ENCODE measurements at regions not wholly inside any gene's neighbourhood (a gene's known extent, or its start where the extent isn't known, plus 50 kb on each side); places are given as distances from the start of the nearest gene placed in this dataset.

- no peak for DNase-seq (ENCODE audit: insufficient read length, low spot score, missing footprints)
- H3K4me2 ChIP-seq (ENCODE audit: insufficient read depth, low read length): no peak overlapping the region
- H3K4me1 ChIP-seq (ENCODE audit: insufficient read depth, low read length): no peaks in the 10 kb centered on the region
- TF ChIP-seq, protein P1, sequence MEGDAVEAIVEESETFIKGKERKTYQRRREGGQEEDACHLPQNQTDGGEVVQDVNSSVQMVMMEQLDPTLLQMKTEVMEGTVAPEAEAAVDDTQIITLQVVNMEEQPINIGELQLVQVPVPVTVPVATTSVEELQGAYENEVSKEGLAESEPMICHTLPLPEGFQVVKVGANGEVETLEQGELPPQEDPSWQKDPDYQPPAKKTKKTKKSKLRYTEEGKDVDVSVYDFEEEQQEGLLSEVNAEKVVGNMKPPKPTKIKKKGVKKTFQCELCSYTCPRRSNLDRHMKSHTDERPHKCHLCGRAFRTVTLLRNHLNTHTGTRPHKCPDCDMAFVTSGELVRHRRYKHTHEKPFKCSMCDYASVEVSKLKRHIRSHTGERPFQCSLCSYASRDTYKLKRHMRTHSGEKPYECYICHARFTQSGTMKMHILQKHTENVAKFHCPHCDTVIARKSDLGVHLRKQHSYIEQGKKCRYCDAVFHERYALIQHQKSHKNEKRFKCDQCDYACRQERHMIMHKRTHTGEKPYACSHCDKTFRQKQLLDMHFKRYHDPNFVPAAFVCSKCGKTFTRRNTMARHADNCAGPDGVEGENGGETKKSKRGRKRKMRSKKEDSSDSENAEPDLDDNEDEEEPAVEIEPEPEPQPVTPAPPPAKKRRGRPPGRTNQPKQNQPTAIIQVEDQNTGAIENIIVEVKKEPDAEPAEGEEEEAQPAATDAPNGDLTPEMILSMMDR (IDR thresholded peaks at IDR 0.05; ENCODE audit: extremely low read depth, low read depth, low read length): no peak
- H3K27ac ChIP-seq (ENCODE audit: low read depth, low read length): no peak overlapping the region
- H3K79me2 ChIP-seq (ENCODE audit: insufficient read depth, low read length): no peaks in the 10 kb centered on the region
- no peaks in the 10 kb centered on the region for H3K9me3 ChIP-seq (ENCODE audit: low read depth, low read length)
- no peaks in the 10 kb centered on the region for H3K36me3 ChIP-seq (ENCODE audit: insufficient read depth, low read length)
- H3K4me3 ChIP-seq (ENCODE audit: insufficient read depth, low read length): no peak overlapping the region
- no peaks in the 10 kb centered on the region for H3K27me3 ChIP-seq (ENCODE audit: insufficient read depth, low read length)
- H4K20me1 ChIP-seq (ENCODE audit: insufficient read depth, low read length): no peaks in the 10 kb centered on the region
- no peak overlapping the region for H2AFZ ChIP-seq (ENCODE audit: low read length)
Observed at GRCh38 chr4:97479388-97479787, 663.9 kb downstream of the STPG2 start.

GRCh38 chr4:97491856-97492255 lies 651.4 kb downstream of the STPG2 start:
- H4K20me1 ChIP-seq (ENCODE audit: insufficient read depth, low read length): no peaks in the 10 kb centered on the region
- no peaks in the 10 kb centered on the region for H3K4me1 ChIP-seq (ENCODE audit: insufficient read depth, low read length)
- no peak for DNase-seq (ENCODE audit: insufficient read length, low spot score, missing footprints)
- H3K4me2 ChIP-seq (ENCODE audit: insufficient read depth, low read length): no peak overlapping the region
- H3K27me3 ChIP-seq (ENCODE audit: insufficient read depth, low read length): no peaks in the 10 kb centered on the region
- H3K79me2 ChIP-seq (ENCODE audit: insufficient read depth, low read length): no peaks in the 10 kb centered on the region
- TF ChIP-seq, protein P1 (IDR thresholded peaks at IDR 0.05; ENCODE audit: extremely low read depth, low read depth, low read length): no peak
- H3K9me3 ChIP-seq (ENCODE audit: low read depth, low read length): no peaks in the 10 kb centered on the region
- no peak overlapping the region for H2AFZ ChIP-seq (ENCODE audit: low read length)
- H3K4me3 ChIP-seq (ENCODE audit: insufficient read depth, low read length): no peak overlapping the region
- no peaks in the 10 kb centered on the region for H3K36me3 ChIP-seq (ENCODE audit: insufficient read depth, low read length)
- H3K27ac ChIP-seq (ENCODE audit: low read depth, low read length): no peak overlapping the region

DNA sequence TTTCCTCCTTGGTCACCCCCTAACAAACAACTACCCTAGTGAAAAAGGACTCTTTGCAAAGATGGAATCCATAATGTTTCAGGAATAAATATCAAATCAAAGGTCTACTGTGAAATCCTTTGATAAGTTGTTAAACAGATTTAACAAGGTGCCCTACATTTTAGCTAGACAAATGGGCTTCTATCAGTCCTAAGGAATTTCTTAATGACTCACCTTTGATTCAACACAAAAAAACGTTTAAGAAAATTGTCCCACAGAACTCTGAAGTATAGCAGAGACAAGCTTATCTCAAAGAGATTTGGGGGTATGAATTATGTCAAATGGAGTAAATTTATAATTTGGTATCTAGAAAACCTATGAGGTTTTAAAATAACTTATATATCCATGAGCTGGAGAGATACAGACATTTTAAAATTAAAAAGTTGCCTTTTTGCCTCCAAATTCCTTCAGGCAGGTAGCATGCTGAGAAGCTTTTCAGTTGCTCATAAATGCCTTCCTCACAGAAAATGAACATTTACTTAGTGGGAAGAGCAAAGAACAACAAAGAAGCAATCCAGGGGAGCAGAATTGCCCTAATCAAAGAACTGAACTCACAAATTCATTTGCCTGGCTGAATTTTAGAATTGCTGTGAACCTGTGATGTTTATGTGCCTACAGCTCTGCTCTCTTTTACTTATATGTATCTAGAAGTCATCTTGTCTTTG lies 649.3 kb downstream of the STPG2 start:
- TF ChIP-seq, protein P1 (IDR thresholded peaks at IDR 0.05; ENCODE audit: extremely low read depth, low read depth, low read length): no peak
- H2AFZ ChIP-seq (ENCODE audit: low read length): no peak overlapping the region
- DNase-seq (ENCODE audit: insufficient read length, low spot score, missing footprints): no peak
- H3K79me2 ChIP-seq (ENCODE audit: insufficient read depth, low read length): no peaks in the 10 kb centered on the region
- no peaks in the 10 kb centered on the region for H3K27me3 ChIP-seq (ENCODE audit: insufficient read depth, low read length)
- H3K9me3 ChIP-seq (ENCODE audit: low read depth, low read length): no peaks in the 10 kb centered on the region
- H3K4me2 ChIP-seq (ENCODE audit: insufficient read depth, low read length): no peak overlapping the region
- no peaks in the 10 kb centered on the region for H3K4me1 ChIP-seq (ENCODE audit: insufficient read depth, low read length)
- H3K27ac ChIP-seq (ENCODE audit: low read depth, low read length): no peak overlapping the region
- H4K20me1 ChIP-seq (ENCODE audit: insufficient read depth, low read length): no peaks in the 10 kb centered on the region
- H3K4me3 ChIP-seq (ENCODE audit: insufficient read depth, low read length): no peak overlapping the region
- no peaks in the 10 kb centered on the region for H3K36me3 ChIP-seq (ENCODE audit: insufficient read depth, low read length)

- no peak for DNase-seq (ENCODE audit: insufficient read length, low spot score, missing footprints)
Observed at GRCh38 chr4:97496298-97496873, 646.9 kb downstream of the STPG2 start.

More at GRCh38 chr4:97496298-97496873, 646.9 kb downstream of the STPG2 start:
- Histone ChIP-seq H4K20me1 (ENCODE audit: insufficient read depth, low read length) (no peaks in the 10 kb centered on the region), H3K4me3 (ENCODE audit: insufficient read depth, low read length) (no peak overlapping the region), H3K27me3 (ENCODE audit: insufficient read depth, low read length) (no peaks in the 10 kb centered on the region), H2AFZ (ENCODE audit: low read length) (no peak overlapping the region), H3K4me1 (ENCODE audit: insufficient read depth, low read length) (no peaks in the 10 kb centered on the region), H3K36me3 (ENCODE audit: insufficient read depth, low read length) (no peaks in the 10 kb centered on the region), H3K79me2 (ENCODE audit: insufficient read depth, low read length) (no peaks in the 10 kb centered on the region), H3K4me2 (ENCODE audit: insufficient read depth, low read length) (no peak overlapping the region), H3K9me3 (ENCODE audit: low read depth, low read length) (no peaks in the 10 kb centered on the region), H3K27ac (ENCODE audit: low read depth, low read length) (no peak overlapping the region)
- TF ChIP-seq, protein P1 (IDR thresholded peaks at IDR 0.05; ENCODE audit: extremely low read depth, low read depth, low read length): no peak
